Vagina (tissue), 2 donors: ENCODE measurements at regions not wholly inside any gene's neighbourhood (a gene's known extent, or its start where the extent isn't known, plus 50 kb on each side); places are given as distances from the start of the nearest gene placed in this dataset.

Experiments used
- DNase-seq, 2 donors: peaks; one replicate each; pipeline ENCODE4 v3.0.0-alpha.2; 2017; ENCODE audit errors: extremely low spot score in 2 of 2
- H3K27ac ChIP-seq: fragments of 200-600 bp; sonication (generic); one replicate; pipeline ENCODE4 v1.5.1; 2019
- H3K27me3 ChIP-seq: fragments of 200-600 bp; sonication (generic); one replicate; pipeline ENCODE4 v1.5.1; 2019
- H3K36me3 ChIP-seq, 2 donors: fragments of 200-600 bp; sonication (generic); one replicate each; pipeline ENCODE4 v1.5.1; 2017 to 2019
- H3K4me1 ChIP-seq: fragments of 200-600 bp; sonication (generic); one replicate; pipeline ENCODE4 v1.5.1; 2019
- H3K4me3 ChIP-seq, 2 donors: fragments of 200-600 bp; sonication (generic); 1 replicate in 1 of 2; 2 replicates in 1 of 2; pipeline ENCODE4 v1.5.1; 2016 to 2019
- H3K9me3 ChIP-seq: fragments of 200-600 bp; sonication (generic); one replicate; pipeline ENCODE4 v1.5.1; 2019
- POLR2A ChIP-seq, 2 donors: fragments of 450-650 bp; IDR thresholded peaks; one replicate each; pipeline ENCODE4 v1.6.1; 2017; ENCODE audit warnings: antibody characterized with exemption in 2 of 2, mild to moderate bottlenecking in 2 of 2, moderate library complexity in 2 of 2
- POLR2AphosphoS5 ChIP-seq, 2 donors: sonication (generic); formaldehyde crosslinking; IDR thresholded peaks; one replicate each; pipeline ENCODE4 v1.9.0; 2017; ENCODE audit warnings: antibody characterized with exemption in 2 of 2, mild to moderate bottlenecking in 2 of 2, low read depth in 1 of 2; ENCODE audit not compliant: insufficient read depth in 1 of 2
- intact Hi-C: fragments of 100-400 bp; cut with DNase I; formaldehyde crosslinking; loops from one replicate; pipeline ENCODE4 v1.15.1; 2023
- TF ChIP-seq, protein P1 (sequence below), 3 experiments: fragments of 450-650 bp in 2 of 3; fragments of 200-600 bp in 1 of 3; sonication (generic) in 1 of 3; IDR thresholded peaks; one replicate each; pipeline ENCODE4 v1.5.1; 2017 to 2019; ENCODE audit warnings: antibody characterized with exemption in 3 of 3, mild to moderate bottlenecking in 2 of 3, moderate library complexity in 2 of 3

DNA sequence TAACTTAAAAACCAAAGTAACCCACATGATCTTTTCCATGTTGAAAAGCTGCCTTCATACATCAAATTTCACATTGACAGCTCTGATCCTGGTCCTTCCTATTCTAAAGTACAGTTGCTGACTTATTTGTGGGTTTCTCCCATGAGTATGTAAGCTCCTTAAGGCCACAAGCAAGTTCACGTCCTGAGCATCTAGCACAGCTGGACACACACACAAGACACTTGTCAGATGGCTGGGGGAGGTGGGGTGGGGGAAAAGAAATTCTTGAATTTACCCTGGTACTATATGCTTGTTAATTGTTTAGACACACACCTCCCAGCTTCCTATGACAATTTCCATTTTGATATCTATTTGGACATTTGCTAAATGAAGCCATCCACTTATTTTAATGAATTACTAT is 162.8 kb downstream of the ZIC5 start:
- no peak for DNase-seq
- no peaks in the 10 kb centered on the region for H3K27me3 ChIP-seq

DNA sequence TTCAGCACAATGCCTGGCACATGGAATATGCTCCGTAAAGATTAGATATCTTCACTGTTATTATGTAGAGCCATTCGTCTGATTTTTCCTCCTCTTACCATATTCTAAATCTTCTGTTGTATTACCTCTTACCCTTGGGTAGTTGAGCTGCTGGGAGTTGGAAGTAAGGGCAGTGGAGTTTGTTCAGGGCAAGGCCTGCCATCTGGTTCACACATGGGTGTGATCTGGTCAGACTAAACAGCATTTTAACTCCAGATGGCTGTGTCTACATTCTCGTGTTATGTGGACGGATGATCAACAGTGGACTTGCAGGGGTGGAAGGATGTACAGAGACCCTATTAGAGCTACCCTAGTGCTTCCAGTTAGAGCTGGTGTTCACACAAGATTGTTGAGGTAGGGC is 164.9 kb downstream of the ZIC5 start:
- Histone ChIP-seq H3K9me3 (no peaks in the 10 kb centered on the region), H3K36me3 (no peaks in the 10 kb centered on the region), H3K4me3 (no peak overlapping the region), H3K4me1 (no peaks in the 10 kb centered on the region), H3K27ac (no peak overlapping the region), H3K27me3 (no peaks in the 10 kb centered on the region)
- intact Hi-C loops = no loop called here
- TF ChIP-seq, protein P1, sequence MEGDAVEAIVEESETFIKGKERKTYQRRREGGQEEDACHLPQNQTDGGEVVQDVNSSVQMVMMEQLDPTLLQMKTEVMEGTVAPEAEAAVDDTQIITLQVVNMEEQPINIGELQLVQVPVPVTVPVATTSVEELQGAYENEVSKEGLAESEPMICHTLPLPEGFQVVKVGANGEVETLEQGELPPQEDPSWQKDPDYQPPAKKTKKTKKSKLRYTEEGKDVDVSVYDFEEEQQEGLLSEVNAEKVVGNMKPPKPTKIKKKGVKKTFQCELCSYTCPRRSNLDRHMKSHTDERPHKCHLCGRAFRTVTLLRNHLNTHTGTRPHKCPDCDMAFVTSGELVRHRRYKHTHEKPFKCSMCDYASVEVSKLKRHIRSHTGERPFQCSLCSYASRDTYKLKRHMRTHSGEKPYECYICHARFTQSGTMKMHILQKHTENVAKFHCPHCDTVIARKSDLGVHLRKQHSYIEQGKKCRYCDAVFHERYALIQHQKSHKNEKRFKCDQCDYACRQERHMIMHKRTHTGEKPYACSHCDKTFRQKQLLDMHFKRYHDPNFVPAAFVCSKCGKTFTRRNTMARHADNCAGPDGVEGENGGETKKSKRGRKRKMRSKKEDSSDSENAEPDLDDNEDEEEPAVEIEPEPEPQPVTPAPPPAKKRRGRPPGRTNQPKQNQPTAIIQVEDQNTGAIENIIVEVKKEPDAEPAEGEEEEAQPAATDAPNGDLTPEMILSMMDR (IDR thresholded peaks at IDR 0.05) = no peak
- TF ChIP-seq POLR2A (IDR thresholded peaks at IDR 0.05) (no peak), POLR2AphosphoS5 (IDR thresholded peaks at IDR 0.05; ENCODE audit: insufficient read depth in 1 of 2, low read depth in 1 of 2) (no peak)
- no peak for DNase-seq

More for the DNA sequence above, 162.8 kb downstream of the ZIC5 start:
- H3K9me3 ChIP-seq = no peaks in the 10 kb centered on the region
- H3K27ac ChIP-seq = no peak overlapping the region
- intact Hi-C loops = no loop called here
- no peaks in the 10 kb centered on the region for H3K4me1 ChIP-seq
- no peaks in the 10 kb centered on the region for H3K36me3 ChIP-seq
- no peak overlapping the region for H3K4me3 ChIP-seq
- TF ChIP-seq, protein P1 (IDR thresholded peaks at IDR 0.05) = no peak
- TF ChIP-seq POLR2AphosphoS5 (IDR thresholded peaks at IDR 0.05; ENCODE audit: insufficient read depth in 1 of 2, low read depth in 1 of 2) (no peak), POLR2A (IDR thresholded peaks at IDR 0.05) (no peak)

DNA sequence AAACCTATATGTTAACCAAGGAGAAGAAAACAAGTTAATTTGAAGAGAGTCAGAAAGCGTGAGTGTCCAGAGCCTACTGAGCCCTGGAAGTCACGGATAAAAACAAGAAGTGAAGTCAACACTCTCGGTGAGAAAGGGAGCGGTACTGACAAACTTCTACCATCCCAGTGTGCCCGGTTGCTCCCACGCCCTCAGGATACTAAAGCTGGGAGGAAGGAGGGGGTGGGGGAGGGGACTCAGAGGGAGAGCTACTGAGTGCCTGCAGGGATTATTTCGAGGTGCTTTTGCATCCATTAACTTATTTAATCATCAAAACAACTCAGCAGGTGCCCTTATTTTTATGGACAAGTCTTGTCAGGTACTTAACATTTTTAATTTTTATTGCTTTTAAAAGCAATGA is 166.2 kb downstream of the ZIC5 start:
- no peak for TF ChIP-seq POLR2A (IDR thresholded peaks at IDR 0.05)
- TF ChIP-seq POLR2AphosphoS5 (IDR thresholded peaks at IDR 0.05; ENCODE audit: insufficient read depth in 1 of 2, low read depth in 1 of 2) = no peak
- TF ChIP-seq, protein P1 (IDR thresholded peaks at IDR 0.05) = no peak
- H3K4me1 ChIP-seq = no peaks in the 10 kb centered on the region
- no peak for DNase-seq
- H3K9me3 ChIP-seq = no peaks in the 10 kb centered on the region
- no peak overlapping the region for H3K27ac ChIP-seq
- H3K36me3 ChIP-seq = no peaks in the 10 kb centered on the region
- no peak overlapping the region for H3K4me3 ChIP-seq
- intact Hi-C loops = no loop called here
- no peaks in the 10 kb centered on the region for H3K27me3 ChIP-seq

DNA sequence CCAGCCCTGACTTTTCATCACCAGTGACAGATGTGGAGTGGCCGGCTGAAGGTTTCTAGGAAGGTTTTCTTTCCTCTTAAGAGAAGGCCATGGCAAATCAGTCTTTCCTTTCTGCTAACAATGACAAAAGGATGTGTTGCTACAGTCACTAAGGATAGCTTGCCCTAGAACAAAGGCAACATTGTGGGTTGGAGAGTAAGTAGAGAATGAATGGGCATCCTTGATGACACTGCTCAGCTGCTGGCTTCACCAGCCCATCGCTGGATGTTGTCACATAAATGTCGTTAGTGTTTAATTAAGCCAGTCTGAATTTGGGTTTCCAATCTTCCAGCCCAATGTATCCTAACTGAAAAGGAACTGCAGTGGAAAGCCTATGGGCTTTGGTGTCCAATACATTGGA is 168.4 kb downstream of the ZIC5 start:
- TF ChIP-seq POLR2A (IDR thresholded peaks at IDR 0.05) (no peak), POLR2AphosphoS5 (IDR thresholded peaks at IDR 0.05; ENCODE audit: insufficient read depth in 1 of 2, low read depth in 1 of 2) (no peak)
- TF ChIP-seq, protein P1 (IDR thresholded peaks at IDR 0.05) = no peak

DNA sequence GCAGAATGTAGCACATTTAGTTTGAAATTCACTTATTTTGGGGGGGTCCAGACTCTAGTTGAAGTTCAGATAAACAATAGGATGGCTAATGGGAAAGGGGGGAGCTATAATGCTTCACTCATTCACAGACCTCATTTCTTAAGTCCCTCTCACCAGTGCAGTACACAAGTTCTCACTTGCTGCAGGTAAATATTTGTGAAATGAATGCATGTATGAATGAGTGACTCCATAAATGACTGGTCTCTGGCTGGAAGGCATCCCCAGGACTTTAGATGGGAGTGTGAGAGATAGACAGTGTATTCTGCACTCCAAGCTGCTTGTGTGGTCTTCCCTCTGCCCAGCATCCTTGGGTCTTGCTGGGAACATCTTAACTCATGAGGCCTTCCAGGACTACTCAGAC is 169.2 kb downstream of the ZIC5 start:
- Histone ChIP-seq H3K36me3 (no peaks in the 10 kb centered on the region), H3K27me3 (no peaks in the 10 kb centered on the region), H3K4me3 (no peak overlapping the region), H3K27ac (no peak overlapping the region), H3K9me3 (no peaks in the 10 kb centered on the region), H3K4me1 (no peaks in the 10 kb centered on the region)
- no peak for DNase-seq
- TF ChIP-seq POLR2AphosphoS5 (IDR thresholded peaks at IDR 0.05; ENCODE audit: insufficient read depth in 1 of 2, low read depth in 1 of 2) (no peak), POLR2A (IDR thresholded peaks at IDR 0.05) (no peak)
- TF ChIP-seq, protein P1 (IDR thresholded peaks at IDR 0.05) = no peak
- intact Hi-C loops = loop anchor here (5.0 kb wide), 1 partner anchor 1005 kb away; no protein-coding TSS in a partner anchor

More for the DNA sequence above, 168.4 kb downstream of the ZIC5 start:
- Histone ChIP-seq H3K36me3 (no peaks in the 10 kb centered on the region), H3K9me3 (no peaks in the 10 kb centered on the region), H3K27me3 (no peaks in the 10 kb centered on the region), H3K4me1 (no peaks in the 10 kb centered on the region), H3K4me3 (no peak overlapping the region), H3K27ac (no peak overlapping the region)
- intact Hi-C loops = loop anchor here (5.0 kb wide), 1 partner anchor 1004 kb away; no protein-coding TSS in a partner anchor
- no peak for DNase-seq
